ENCODE measurements at regions not wholly inside any gene's neighbourhood (a gene's known extent, or its start where the extent isn't known, plus 50 kb on each side); places are given as distances from the start of the nearest gene placed in this dataset.

GRCh38 chr20:54272901-54273488 lies 65.1 kb downstream of the PFDN4 start:
- no peak for DNase-seq (ENCODE audit: low read depth)

- DNase-seq (ENCODE audit: low read depth) = no peak
These were observed 67.6 kb downstream of the PFDN4 start for GRCh38 chr20:54275359-54276111.

GRCh38 chr20:54276577-54277169 lies 68.8 kb downstream of the PFDN4 start:
- no peak for DNase-seq (ENCODE audit: low read depth)

- no peak for DNase-seq (ENCODE audit: low read depth)
These were observed 70.4 kb downstream of the PFDN4 start for GRCh38 chr20:54278262-54278661.

GRCh38 chr20:54282625-54283024 lies 74.7 kb downstream of the PFDN4 start:
- no peak for DNase-seq (ENCODE audit: low read depth)

- no peak for DNase-seq (ENCODE audit: low read depth)
These were observed 75.4 kb downstream of the PFDN4 start for GRCh38 chr20:54283253-54283652.

- DNase-seq (ENCODE audit: low read depth) = no peak
These were observed 77.2 kb downstream of the PFDN4 start for GRCh38 chr20:54284928-54285704.

GRCh38 chr20:54290636-54291035 lies 82.7 kb downstream of the PFDN4 start:
- DNase-seq (ENCODE audit: low read depth) = no peak

GRCh38 chr20:54291339-54292010 lies 83.6 kb downstream of the PFDN4 start:
- no peak for DNase-seq (ENCODE audit: low read depth)

GRCh38 chr20:54292185-54292584 lies 84.3 kb downstream of the PFDN4 start:
- no peak for DNase-seq (ENCODE audit: low read depth)

GRCh38 chr20:54293526-54293925 lies 85.6 kb downstream of the PFDN4 start:
- DNase-seq (ENCODE audit: low read depth) = no peak

- no peak for DNase-seq (ENCODE audit: low read depth)
These were observed 86.2 kb downstream of the PFDN4 start for GRCh38 chr20:54294094-54294493.

- DNase-seq (ENCODE audit: low read depth) = no peak
These were observed 87.8 kb downstream of the PFDN4 start for GRCh38 chr20:54295686-54296085.

- DNase-seq (ENCODE audit: low read depth) = no peak
These were observed 97.5 kb downstream of the PFDN4 start for GRCh38 chr20:54305421-54305820.

- no peak for DNase-seq (ENCODE audit: low read depth)
These were observed 99.3 kb downstream of the PFDN4 start for GRCh38 chr20:54306985-54307710.

- no peak for DNase-seq (ENCODE audit: low read depth)
These were observed 100.9 kb downstream of the PFDN4 start for GRCh38 chr20:54308804-54309203.

- DNase-seq (ENCODE audit: low read depth) = no peak
These were observed 111.0 kb downstream of the PFDN4 start for GRCh38 chr20:54318892-54319291.

- DNase-seq (ENCODE audit: low read depth) = peak; percentile 8
These were observed 112.3 kb downstream of the PFDN4 start for GRCh38 chr20:54320148-54320607.

- DNase-seq (ENCODE audit: low read depth) = no peak
These were observed 113.6 kb downstream of the PFDN4 start for GRCh38 chr20:54321352-54322087.

GRCh38 chr20:54323227-54323734 lies 115.4 kb downstream of the PFDN4 start:
- no peak for DNase-seq (ENCODE audit: low read depth)

Data from non-pigmented ciliary epithelial cell (primary cell).